AG10803 (cell line): ENCODE measurements at regions not wholly inside any gene's neighbourhood (a gene's known extent, or its start where the extent isn't known, plus 50 kb on each side); places are given as distances from the start of the nearest gene placed in this dataset.

Source experiments
- DNase-seq: peaks from one replicate; pipeline ENCODE4 v3.0.0; 2010; ENCODE audit warnings: low read depth
- H3K4me3 ChIP-seq: 2 replicates; pipeline ENCODE4 v1.5.1; 2011; ENCODE audit warnings: mild to moderate bottlenecking, low read length, control low read depth
- TF ChIP-seq, protein P1 (sequence below): conservative IDR thresholded peaks from 2 replicates; pipeline ENCODE4 v1.5.1; 2011; ENCODE audit warnings: mild to moderate bottlenecking, low read length, control low read depth, inconsistent platforms

- DNase-seq, result no peak
- TF ChIP-seq, protein P1, sequence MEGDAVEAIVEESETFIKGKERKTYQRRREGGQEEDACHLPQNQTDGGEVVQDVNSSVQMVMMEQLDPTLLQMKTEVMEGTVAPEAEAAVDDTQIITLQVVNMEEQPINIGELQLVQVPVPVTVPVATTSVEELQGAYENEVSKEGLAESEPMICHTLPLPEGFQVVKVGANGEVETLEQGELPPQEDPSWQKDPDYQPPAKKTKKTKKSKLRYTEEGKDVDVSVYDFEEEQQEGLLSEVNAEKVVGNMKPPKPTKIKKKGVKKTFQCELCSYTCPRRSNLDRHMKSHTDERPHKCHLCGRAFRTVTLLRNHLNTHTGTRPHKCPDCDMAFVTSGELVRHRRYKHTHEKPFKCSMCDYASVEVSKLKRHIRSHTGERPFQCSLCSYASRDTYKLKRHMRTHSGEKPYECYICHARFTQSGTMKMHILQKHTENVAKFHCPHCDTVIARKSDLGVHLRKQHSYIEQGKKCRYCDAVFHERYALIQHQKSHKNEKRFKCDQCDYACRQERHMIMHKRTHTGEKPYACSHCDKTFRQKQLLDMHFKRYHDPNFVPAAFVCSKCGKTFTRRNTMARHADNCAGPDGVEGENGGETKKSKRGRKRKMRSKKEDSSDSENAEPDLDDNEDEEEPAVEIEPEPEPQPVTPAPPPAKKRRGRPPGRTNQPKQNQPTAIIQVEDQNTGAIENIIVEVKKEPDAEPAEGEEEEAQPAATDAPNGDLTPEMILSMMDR, result no peak
- H3K4me3 ChIP-seq, result no peak overlapping the region
Observed at GRCh38 chr9:75636427-75637045, 253.9 kb upstream of the PCSK5 start.

DNA sequence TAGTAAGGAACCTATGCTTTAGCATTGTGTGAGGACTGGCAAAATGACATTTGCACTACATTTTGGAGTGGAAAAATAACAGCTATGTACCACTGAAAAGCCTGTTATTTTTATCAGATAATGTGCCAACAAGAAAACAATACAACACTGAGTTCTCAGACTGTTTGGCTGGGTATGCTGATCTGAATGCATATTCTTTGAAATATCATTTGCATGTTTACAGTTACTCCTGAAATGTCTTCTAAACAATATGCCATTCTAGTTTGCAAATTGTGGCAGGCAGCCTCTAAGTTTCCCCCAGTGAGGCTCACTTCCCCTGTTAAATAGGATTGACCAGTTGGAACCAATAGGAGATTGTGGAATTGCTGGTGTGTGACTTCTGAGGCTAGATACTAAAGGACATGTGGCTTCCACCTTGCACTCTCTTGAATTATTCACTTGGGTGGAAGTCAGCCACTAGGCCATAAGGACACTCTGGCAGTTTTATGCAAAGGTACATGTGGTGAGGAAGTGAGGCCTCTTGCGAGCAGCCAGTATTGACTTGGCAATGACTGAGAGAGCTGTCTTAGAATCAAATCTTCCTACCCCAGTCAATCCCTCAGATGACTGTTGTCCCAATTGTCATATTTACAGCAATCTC is 250.4 kb upstream of the PCSK5 start:
- TF ChIP-seq, protein P1, result no peak
- DNase-seq, result no peak
- no peak overlapping the region for H3K4me3 ChIP-seq

GRCh38 chr9:75642522-75642921 is 248.0 kb upstream of the PCSK5 start:
- TF ChIP-seq, protein P1, result no peak
- H3K4me3 ChIP-seq, result no peak overlapping the region
- no peak for DNase-seq

GRCh38 chr9:75644649-75645048 is 245.8 kb upstream of the PCSK5 start:
- TF ChIP-seq, protein P1, result no peak
- no peak overlapping the region for H3K4me3 ChIP-seq
- DNase-seq, result no peak

DNA sequence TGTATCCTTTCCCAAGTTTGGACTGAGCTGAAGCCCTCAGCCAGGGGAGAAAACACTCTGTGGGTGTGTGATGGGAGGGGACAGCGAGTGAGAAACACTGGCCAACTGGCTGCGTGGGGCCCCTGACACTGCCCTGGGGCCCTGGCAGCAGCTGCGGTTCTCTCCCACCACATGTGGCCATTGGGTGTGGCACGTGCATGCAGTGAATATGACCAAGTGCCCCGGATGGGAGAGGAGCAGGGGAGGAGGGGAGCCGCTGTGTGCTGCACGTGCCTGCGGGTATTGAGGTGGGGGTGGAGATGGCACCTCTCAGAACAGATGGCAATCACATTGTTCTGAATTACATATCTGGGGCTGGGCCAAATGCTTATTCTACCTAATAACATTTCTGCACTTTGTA is 242.4 kb upstream of the PCSK5 start:
- TF ChIP-seq, protein P1, result no peak
- no peak for DNase-seq
- H3K4me3 ChIP-seq, result no peak overlapping the region

- TF ChIP-seq, protein P1, result no peak
- no peak for DNase-seq
Observed at GRCh38 chr9:75649060-75649459, 241.4 kb upstream of the PCSK5 start.

DNA sequence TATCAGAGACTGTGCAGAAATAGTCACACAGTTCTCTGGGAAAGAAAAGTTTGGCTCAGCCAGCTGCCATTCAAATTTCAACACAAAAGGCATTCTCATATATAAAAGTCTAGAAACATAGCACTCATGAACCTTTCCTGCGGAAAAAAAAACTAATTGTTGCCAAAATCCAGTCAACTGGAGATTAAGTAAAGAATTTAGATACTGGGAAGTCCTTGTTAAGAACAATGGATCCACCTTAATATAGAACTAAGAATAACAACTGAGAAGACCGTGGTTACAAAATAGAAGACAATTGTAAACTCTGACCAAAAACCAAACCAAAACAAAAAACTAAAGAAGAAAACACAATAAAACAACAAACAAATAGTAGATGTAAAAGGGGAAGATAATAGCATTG is 238.8 kb upstream of the PCSK5 start:
- no peak for DNase-seq
- no peak overlapping the region for H3K4me3 ChIP-seq
- TF ChIP-seq, protein P1, result no peak

More at GRCh38 chr9:75649060-75649459, 241.4 kb upstream of the PCSK5 start:
- no peak overlapping the region for H3K4me3 ChIP-seq
